ENCODE measurements at regions not wholly inside any gene's neighbourhood (a gene's known extent, or its start where the extent isn't known, plus 50 kb on each side); places are given as distances from the start of the nearest gene placed in this dataset.

DNA sequence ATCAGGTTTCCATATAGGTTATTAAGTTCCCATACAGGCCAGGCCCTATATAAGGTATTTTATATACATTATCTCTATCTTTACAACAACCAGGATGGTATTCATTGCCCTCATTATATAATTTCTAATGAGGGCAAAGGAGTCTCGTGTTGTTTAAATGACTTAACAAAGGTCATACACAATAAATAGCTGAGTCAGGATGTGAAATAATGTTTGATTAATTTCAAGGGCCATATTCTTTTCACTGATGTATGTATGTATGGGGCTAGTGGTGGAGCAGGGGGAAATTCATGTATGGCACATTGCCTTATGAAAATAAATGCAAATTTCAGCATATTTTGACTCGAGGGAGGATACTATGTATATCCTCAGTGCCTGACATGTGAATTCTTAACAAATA is 200.7 kb downstream of the FAXC start:
- Histone ChIP-seq H3K18ac (ENCODE audit: insufficient read length, low read depth, low read length) (no peak overlapping the region), H3T11ph (ENCODE audit: low read length) (no peak overlapping the region), H3K23ac (ENCODE audit: insufficient read length, low read depth, low read length) (no peak overlapping the region), H2BK15ac (ENCODE audit: low read depth, low read length) (no peak overlapping the region), H3K4ac (ENCODE audit: low read depth, low read length) (no peak overlapping the region), H3K27me3 (ENCODE audit: insufficient read depth, low read length) (no peaks in the 10 kb centered on the region), H2BK20ac (ENCODE audit: low read depth, low read length, poor library complexity, severe bottlenecking) (no peak overlapping the region), H3K4me2 (ENCODE audit: insufficient read depth, insufficient read length, low read length) (no peak overlapping the region), H4K5ac (ENCODE audit: insufficient read length, low read depth, low read length) (no peak overlapping the region), H4K91ac (ENCODE audit: insufficient read length, low read depth, low read length) (no peak overlapping the region), H3K56ac (ENCODE audit: insufficient read length, low read depth, low read length) (no peak overlapping the region), H3K14ac (ENCODE audit: insufficient read depth, low read length) (no peak overlapping the region), H2AFZ (ENCODE audit: low read length) (no peak overlapping the region), H2BK120ac (ENCODE audit: low read depth, low read length, poor library complexity, severe bottlenecking) (no peak overlapping the region), H3K27ac (ENCODE audit: insufficient read length, low read depth, low read length) (no peak overlapping the region), H4K20me1 (ENCODE audit: control insufficient read depth, insufficient read depth, insufficient read length) (no peaks in the 10 kb centered on the region), H3K9ac (ENCODE audit: extremely low read depth, insufficient read length, low read length) (no peak overlapping the region), H3K4me1 (ENCODE audit: insufficient read depth, low read length) (no peaks in the 10 kb centered on the region), H2BK5ac (ENCODE audit: insufficient read length, low read length) (no peak overlapping the region), H3K79me2 (ENCODE audit: insufficient read depth, low read length) (no peaks in the 10 kb centered on the region), H2AK5ac (ENCODE audit: insufficient read length, low read length) (no peak overlapping the region), H3K9me3 (ENCODE audit: control insufficient read depth, low read depth, low read length) (no peaks in the 10 kb centered on the region), H3K79me1 (ENCODE audit: insufficient read depth, low read depth, low read length, poor library complexity, severe bottlenecking) (no peaks in the 10 kb centered on the region), H4K8ac (replicated peaks; ENCODE audit: insufficient read length, low read depth, low read length) (no peak overlapping the region), H2BK12ac (ENCODE audit: insufficient read length, low read depth, low read length) (no peak overlapping the region), H3K23me2 (ENCODE audit: insufficient read length, low read depth, low read length, poor library complexity, severe bottlenecking) (no peaks in the 10 kb centered on the region)
- peaks cover 8 to 14% of the 10 kb centered on the region in 2 experiments for H3K4me1 Mint-ChIP-seq
- H3K36me3 Mint-ChIP-seq (ENCODE audit: insufficient read depth in 1 of 3, low read depth in 3 of 3) = no peaks in the 10 kb centered on the region
- no CpG with 5 or more reads among the region's 2 CpGs for whole genome bisulfite sequencing (ENCODE audit: extremely low coverage, insufficient read length, low lambda C conversion rate)
- no peak overlapping the region for H3K4me3 Mint-ChIP-seq
- H3K9me3 Mint-ChIP-seq = no peaks in the 10 kb centered on the region; a peak in 1 of 5 replicates
- DNase-seq = no peak
- peaks cover 6% of the 10 kb centered on the region; the same call in 1 of the 2 replicates for H3K27me3 Mint-ChIP-seq (ENCODE audit: low read depth)
- H3K27ac Mint-ChIP-seq = no peak overlapping the region
- TF ChIP-seq, protein P1, sequence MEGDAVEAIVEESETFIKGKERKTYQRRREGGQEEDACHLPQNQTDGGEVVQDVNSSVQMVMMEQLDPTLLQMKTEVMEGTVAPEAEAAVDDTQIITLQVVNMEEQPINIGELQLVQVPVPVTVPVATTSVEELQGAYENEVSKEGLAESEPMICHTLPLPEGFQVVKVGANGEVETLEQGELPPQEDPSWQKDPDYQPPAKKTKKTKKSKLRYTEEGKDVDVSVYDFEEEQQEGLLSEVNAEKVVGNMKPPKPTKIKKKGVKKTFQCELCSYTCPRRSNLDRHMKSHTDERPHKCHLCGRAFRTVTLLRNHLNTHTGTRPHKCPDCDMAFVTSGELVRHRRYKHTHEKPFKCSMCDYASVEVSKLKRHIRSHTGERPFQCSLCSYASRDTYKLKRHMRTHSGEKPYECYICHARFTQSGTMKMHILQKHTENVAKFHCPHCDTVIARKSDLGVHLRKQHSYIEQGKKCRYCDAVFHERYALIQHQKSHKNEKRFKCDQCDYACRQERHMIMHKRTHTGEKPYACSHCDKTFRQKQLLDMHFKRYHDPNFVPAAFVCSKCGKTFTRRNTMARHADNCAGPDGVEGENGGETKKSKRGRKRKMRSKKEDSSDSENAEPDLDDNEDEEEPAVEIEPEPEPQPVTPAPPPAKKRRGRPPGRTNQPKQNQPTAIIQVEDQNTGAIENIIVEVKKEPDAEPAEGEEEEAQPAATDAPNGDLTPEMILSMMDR (conservative IDR thresholded peaks at IDR 0.05) = no peak
